NOMO-1 (cell line): ENCODE measurements at regions not wholly inside any gene's neighbourhood (a gene's known extent, or its start where the extent isn't known, plus 50 kb on each side); places are given as distances from the start of the nearest gene placed in this dataset.

Experiments
- DNase-seq, 2 experiments: peaks; one replicate each; lab custom pipeline; 2025; ENCODE audit not compliant: unreplicated experiment in 2 of 2; lab: John Stamatoyannopoulos, UW

DNA sequence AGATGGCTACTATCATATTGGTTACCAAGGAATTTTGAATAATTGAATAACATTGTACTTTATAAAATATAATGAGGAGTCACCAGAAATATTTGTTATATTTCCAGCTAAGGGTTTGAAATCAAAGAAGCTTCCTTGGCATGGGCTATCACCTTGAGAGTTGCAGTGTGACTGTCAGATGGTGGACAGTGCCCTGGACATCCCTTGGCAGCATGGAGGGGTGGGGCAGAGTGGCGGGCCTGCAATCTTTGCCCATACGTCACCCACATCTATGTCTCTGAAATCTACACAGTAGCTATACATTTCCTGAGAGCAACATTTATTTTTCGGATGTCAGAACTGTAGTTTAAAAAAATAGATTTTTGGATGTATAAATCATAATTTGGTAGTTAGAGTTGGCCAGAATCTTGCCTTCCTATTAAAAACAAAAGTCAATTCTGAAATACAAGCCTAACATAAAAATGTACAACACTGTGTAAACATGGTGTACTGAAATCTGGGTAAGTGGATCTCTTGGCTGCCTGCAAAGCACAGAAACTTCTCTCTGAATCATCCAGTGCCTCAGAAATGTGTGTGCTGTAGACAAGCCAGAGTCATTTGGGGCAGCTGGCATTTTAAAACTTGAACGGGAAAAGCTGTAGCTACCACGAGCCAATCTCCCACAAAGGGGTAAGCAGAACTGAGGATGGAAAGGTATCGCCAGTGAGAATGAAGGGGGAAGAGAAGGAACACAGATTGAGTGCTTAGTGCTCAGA lies 124.2 kb upstream of the ARHGAP28 start:
- DNase-seq: no peak

DNA sequence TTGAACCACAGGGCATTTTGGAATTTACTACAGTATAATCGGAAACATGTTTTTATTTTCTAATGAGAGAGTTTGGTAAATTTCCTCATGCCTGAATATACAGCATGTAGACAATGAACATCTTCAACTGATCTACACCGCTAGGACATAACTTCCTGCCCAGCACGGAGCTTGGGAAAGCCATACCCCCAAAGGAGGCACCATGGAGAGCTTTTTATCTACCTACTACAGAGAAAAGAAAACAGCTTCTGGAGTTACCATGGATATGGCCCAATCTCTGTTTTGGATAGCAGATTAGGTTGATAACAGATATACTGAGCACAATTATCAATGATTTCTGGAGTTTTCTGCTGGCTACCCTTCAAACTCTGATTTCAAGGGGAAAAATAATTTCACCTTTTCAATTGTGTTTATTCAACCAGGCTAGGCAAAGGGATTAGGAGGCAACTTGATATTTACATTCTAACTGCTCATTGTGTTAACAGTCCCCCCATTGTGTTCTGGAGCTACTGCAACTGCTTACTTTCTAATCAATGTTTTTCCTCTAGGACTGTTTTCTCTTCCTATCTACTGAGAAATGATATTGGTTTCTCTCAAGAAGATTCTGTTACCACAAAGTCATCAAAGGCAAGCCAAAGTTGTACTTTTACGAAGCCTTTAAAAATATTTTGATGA lies 123.0 kb upstream of the ARHGAP28 start:
- DNase-seq: no peak

GRCh38 chr18:6607343-6607742 lies 122.2 kb upstream of the ARHGAP28 start:
- no peak for DNase-seq

GRCh38 chr18:6609666-6610264 lies 119.8 kb upstream of the ARHGAP28 start:
- no peak for DNase-seq

GRCh38 chr18:6610466-6610865 lies 119.0 kb upstream of the ARHGAP28 start:
- no peak for DNase-seq

DNA sequence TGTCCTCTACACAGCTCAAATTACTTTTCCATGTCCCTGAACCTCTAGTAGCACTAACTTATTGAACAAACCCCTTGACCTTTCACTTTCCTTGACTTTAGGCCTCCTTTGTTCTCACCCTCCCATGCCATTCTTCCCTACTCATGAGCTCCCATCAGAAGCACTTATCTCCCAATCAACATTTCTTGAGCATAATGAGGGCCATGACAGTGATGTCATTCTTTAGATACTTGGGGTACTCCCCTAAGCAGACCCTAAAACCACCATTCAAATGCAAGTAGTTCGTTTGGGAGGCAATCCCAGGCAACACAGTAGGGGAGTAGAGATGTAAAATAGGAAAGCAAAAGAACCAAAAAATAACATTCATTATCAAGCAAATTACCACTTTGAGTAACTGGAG lies 115.9 kb upstream of the ARHGAP28 start:
- no peak for DNase-seq

DNA sequence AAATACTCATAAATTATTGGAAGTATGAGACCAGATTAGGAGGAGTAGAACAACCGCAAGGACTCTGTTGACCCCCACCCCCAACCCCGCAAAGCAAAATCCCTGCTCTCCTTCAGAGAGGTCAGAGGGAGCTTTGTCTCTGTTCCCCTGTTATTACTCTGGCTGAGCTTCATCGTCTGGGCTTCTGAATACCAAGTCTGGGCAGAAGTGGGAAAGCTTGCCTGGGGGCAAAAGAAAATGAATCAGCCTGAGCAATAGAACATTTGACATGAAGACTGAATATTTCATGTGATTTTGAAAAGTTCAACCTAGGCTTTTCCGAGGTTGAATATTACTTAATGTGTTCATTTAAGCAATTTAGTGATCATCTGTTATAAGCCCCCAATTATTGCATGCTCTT lies 114.6 kb upstream of the ARHGAP28 start:
- DNase-seq: no peak

DNA sequence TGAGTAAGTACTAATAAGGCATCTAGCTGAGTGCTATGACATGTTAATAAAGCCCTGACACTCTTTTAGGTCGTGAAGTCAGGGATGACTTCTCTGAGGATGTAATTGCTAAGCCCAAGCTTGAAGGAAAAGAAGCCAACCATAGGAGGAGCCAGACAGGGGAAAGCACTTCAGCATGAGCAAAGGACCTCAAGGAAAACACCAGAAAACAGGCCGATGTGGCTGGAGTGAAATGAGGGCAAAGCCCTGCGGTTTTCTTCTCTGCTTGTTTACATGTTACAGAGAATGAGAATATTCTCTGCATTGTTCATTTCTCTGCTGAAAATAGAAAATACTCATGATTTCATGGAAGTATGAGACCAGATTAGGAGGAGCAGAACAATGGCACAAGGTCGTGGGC lies 112.5 kb upstream of the ARHGAP28 start:
- no peak for DNase-seq

GRCh38 chr18:6621437-6621836 lies 108.1 kb upstream of the ARHGAP28 start:
- no peak for DNase-seq

GRCh38 chr18:6623278-6623677 lies 106.2 kb upstream of the ARHGAP28 start:
- no peak for DNase-seq

DNA sequence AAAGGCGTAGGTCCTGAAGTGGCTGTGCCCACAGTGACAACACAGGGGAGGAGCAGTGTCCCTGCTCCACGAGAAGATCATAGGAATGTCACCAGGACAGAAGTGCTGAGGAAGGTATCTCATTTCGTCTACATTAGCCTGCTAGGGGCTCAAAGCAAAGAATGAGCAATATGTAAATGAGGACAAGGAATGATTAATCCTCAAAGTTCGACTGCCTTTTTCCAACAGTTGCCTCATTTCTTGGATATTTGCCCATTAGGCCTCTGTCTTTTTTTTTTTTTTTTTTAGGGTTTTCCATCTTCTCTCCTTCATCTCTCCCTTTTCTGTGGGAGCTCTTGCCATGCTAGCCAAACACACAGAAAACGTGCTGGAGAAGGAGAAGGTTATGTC lies 105.2 kb upstream of the ARHGAP28 start:
- DNase-seq: no peak

DNA sequence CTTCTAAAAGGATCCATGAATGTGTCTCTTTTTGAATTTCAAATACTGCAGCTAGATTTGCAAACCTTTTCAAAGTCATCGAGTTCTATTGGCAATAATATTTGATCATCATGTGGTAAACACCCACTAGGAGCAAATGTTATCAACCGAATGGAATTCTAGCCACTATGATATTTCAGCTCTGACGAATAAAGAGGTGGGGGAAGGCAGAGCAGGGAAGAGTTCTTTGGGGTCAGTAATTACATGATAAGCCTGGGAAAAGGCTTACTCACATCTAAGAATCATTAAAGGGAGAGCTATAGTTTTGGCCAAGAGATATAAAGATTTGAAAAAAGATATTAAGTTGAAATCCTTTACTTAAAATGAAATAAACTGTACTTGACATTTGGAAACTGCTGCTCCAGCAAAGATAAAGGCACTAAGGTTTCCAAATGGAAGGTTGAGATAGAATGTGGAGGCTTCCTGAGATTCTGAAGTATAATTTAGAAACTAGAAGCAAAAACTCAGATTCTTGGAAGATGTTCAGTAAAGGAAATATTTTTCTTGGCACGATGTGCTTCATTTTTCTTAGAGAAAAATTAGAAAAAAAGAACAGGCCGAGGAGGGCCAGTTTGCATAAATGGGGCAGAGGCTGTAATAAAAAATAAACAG lies 104.7 kb upstream of the ARHGAP28 start:
- DNase-seq: no peak

- DNase-seq: no peak
Observed at GRCh38 chr18:6625481-6625880, 104.0 kb upstream of the ARHGAP28 start.

GRCh38 chr18:6626457-6626856 lies 103.1 kb upstream of the ARHGAP28 start:
- no peak for DNase-seq

DNA sequence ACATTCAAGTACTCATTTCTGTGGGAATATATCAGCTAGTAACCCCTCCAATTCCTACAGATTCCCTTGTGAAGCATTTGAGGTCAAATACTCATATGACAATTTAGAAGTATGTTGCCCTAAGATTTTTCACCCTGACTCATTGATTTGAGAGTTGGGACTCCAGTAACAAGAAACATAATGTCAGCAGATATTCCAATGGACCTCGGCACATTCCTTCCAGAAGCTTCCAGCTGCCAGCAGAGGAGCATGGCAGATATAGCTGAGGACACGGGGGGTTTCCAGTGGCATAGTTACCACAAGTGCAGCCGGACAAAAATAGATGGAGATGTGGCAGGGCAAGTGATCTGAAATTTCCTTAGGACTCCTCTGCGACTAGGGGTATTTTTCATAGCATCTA lies 101.9 kb upstream of the ARHGAP28 start:
- DNase-seq: no peak

DNA sequence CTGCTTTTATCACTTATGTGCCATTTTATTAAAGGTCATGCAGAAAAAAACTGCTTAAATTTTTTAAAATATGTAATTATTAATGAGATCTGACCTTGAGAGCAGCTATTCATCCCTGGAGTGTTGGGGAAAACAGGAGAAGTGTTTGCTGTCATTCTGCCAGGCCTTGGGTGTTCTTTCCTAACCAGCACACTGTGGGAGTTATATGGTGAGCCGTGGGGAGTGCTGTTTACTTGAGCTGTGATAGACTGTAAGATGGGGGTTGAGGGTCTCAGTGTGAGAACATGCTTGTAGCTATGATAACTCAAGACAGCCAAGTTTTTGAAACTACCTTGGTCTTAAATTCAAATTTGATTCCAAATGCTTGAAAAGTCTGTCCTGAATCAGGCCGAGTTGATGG lies 101.3 kb upstream of the ARHGAP28 start:
- no peak for DNase-seq

DNA sequence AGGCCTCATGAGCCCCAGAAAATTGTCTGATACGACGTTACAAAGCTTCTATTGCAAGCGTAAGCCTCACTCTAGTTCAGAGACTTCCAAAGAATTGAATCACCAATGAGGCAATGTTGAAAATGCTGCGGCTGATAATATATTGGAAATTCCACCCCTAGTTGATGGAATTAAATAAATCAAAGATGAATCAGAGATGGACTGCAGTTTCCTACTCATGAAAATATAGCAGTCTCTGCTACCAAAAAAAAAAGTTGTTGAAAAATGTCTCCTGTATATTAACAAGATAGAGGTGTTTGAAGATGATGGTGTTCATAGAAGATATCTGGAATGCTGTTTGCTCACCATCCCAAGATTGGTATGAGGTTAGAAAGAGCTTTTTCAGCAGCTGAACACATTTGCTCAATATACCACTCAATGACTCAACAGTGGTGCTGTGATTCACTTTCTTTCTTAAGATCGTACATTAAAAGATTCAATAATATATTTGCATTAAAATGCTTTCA lies 99.8 kb upstream of the ARHGAP28 start:
- no peak for DNase-seq

GRCh38 chr18:6633310-6633709 lies 96.2 kb upstream of the ARHGAP28 start:
- no peak for DNase-seq

DNA sequence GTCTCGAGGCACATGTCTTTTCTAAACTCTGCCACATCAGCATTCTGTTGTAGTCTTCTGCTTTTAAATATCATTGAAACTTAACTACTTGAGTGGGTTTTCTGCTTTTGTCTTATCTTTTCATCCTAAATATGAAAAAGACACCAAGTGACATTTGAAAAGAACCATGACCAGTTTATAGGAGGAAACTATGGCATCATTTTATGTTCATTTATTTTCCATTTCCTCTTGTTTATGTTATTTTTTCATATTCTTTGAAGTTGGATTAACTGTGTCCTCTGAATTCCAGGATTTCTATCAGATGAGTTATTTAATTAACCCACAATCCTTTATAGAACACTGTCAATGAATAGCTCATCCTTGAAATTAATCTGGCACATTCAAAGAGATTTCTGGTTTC lies 93.4 kb upstream of the ARHGAP28 start:
- no peak for DNase-seq

DNA sequence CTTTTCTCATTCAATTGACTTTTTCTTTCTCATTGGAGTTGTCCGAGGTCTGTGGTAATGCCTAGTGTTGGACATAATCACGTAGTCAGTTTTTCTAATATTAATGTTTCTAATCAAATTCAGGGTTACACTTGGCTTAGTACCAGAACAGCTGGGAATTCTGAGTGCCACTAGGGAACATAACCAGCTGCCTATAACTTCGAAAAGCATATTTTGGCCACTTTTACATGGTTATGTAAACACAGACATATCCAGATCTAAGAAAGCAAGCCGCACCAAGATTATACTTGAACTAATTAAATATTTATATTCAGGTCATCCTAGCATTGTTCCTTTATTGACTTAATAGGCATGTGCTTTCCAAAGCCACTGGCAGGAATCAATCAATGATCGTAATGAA lies 91.1 kb upstream of the ARHGAP28 start:
- no peak for DNase-seq

- DNase-seq: no peak
Observed at GRCh38 chr18:6639305-6639704, 90.2 kb upstream of the ARHGAP28 start.
